ENCODE measurements at regions not wholly inside any gene's neighbourhood (a gene's known extent, or its start where the extent isn't known, plus 50 kb on each side); places are given as distances from the start of the nearest gene placed in this dataset.
"Not testable (repeated sequence)": the region's sequence is repeated elsewhere in the genome, so short reads cannot be mapped to it uniquely, and the experiment has no call there.

DNA sequence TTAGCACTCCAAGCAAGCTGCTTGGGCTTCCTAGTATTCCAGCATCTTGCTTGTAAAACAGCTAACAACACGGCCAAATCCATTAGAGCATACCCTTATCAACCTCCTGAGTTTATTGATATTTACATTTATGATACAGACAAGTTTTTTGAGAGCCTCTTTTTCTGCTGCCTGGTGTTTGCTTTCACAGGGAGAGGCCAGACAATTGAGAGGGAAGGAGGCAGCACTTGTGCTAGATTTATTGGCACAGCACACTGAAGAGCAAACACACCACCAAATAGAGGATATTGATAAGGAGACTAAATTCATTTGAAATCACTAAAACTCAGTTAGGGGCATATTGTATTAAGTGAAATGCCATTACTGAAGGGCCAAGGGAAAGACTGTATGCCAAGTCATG lies 1142.3 kb upstream of the FANCL start:
- intact Hi-C loops (cut with micrococcal nuclease) = no loop called here

DNA sequence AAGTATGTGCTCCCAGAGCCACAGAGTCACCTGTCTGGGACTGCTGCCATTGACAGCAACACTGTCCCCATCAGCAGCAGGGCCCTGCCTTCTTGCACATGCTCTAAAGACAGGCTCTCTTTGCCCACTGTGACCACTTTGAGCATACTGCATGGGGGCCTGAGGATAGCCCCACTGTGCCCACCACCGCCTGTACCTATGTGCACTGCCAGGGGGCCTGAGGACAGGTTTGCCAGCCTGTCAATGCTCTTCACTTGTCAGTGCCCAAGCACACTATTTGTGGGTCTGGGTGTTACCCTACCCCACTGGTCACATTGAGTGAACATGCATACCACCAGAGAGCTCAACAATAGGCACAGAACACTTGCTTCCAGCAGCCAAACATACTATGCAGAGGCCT lies 1137.0 kb upstream of the FANCL start:
- intact Hi-C loops (cut with micrococcal nuclease) = no loop called here

DNA sequence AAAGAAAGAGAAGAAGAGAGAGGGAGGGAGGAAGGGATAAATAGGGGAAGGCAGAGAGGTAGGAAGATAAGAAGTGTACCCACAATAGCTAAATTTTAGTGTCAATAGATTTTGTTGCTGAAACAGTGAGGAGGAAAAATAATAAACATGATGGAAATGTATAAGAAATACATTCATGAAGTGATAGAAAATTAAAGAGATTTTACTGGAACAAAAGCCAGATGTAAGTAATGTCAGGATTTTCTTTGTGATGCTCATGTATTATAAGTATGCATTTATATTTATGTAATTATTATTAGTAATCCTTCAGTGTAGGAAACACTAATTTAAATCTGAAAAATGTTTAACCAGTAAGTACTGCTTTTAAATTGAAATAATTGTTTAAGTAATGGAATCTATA lies 1125.2 kb upstream of the FANCL start:
- intact Hi-C loops (cut with micrococcal nuclease) = no loop called here

DNA sequence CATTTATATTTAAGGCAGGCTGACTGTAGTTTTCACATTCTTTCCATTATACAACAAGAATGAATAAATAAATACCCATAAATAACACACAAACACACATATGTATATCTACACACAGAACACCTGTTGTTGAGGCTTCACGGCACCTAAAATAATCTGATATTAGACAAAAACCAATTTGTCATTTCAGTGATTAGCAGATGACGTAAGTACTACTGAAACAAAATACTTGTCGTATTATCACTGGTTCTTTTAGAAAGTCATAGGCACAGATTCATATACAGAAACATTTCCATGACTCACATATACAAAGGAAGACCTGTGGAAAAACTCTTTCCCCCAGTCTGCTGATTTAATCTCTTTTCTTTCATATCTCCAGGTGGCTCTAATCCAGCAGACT lies 1113.4 kb upstream of the FANCL start:
- intact Hi-C loops (cut with micrococcal nuclease) = no loop called here

GRCh38 chr2:59353306-59353921 lies 1112.3 kb upstream of the FANCL start:
- intact Hi-C loops (cut with micrococcal nuclease) = no loop called here

DNA sequence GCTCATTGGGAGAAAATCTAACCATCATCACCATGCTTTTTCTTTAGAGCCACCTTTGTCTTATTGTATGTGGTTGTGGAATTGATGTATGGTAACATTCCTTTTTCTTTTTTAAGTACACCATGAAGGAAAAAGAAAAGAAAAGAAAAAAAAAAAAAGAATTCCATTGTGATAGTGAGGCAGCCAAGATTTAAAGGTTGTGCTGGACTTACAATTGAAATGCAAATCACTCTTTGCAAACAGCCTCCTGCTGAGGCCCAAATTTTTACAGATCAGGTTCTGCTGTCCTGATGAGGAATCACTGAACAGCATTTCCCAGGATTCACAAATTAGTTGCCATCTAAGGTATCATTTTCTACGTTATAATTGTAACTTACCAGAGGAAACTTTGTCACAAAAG lies 1101.0 kb upstream of the FANCL start:
- intact Hi-C loops (cut with micrococcal nuclease) = no loop called here

GRCh38 chr2:59339837-59340207 lies 1098.7 kb upstream of the FANCL start:
- intact Hi-C loops (cut with micrococcal nuclease) = no loop called here

- intact Hi-C loops (cut with micrococcal nuclease) = no loop called here
Observed at GRCh38 chr2:59339121-59339836, 1098.2 kb upstream of the FANCL start.

GRCh38 chr2:59333007-59333406 lies 1091.9 kb upstream of the FANCL start:
- intact Hi-C loops (cut with micrococcal nuclease) = no loop called here

GRCh38 chr2:59326581-59327365 lies 1085.6 kb upstream of the FANCL start:
- intact Hi-C loops (cut with micrococcal nuclease) = not testable (repeated sequence)

DNA sequence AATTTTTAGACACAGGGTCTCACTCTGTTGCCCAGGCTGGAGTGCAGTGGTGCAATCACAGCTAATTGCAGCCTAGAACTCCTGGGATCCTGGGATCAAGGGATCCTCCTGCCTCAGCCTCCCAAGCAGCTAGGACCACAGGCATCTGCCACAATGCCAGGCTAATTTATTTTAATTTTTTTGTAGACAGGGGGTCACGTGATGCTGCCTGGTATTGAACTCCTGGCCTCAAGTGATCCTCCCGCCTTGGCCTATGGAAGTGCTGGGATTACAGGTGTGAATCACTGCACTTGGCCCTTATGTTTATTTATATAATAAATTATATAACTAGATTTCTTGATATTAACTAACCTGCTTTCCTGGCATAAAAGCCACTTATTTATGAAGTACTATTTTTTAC lies 1081.7 kb upstream of the FANCL start:
- intact Hi-C loops (cut with micrococcal nuclease) = no loop called here

DNA sequence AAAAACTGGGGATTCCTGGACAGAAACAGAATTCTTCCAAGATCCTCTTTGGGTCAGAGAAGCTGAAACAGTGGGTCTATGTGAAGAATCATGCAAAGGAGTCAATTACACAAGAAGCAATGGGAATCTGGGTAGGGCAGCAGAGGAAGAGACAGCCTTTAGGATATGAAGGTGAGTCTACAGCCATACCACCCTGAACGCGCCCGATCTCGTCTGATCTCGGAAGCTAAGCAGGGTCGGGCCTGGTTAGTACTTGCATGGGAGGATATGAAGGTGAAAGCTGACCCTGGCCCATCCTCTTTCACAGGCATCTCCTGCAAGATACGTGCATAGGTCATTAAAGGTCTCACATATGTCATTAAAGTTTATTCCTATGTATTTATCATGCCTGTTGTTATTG lies 1080.9 kb upstream of the FANCL start:
- intact Hi-C loops (cut with micrococcal nuclease) = no loop called here

- intact Hi-C loops (cut with micrococcal nuclease) = no loop called here
Observed at GRCh38 chr2:59314031-59314766, 1073.1 kb upstream of the FANCL start.

GRCh38 chr2:59312967-59313940 lies 1072.1 kb upstream of the FANCL start:
- intact Hi-C loops (cut with micrococcal nuclease) = no loop called here

DNA sequence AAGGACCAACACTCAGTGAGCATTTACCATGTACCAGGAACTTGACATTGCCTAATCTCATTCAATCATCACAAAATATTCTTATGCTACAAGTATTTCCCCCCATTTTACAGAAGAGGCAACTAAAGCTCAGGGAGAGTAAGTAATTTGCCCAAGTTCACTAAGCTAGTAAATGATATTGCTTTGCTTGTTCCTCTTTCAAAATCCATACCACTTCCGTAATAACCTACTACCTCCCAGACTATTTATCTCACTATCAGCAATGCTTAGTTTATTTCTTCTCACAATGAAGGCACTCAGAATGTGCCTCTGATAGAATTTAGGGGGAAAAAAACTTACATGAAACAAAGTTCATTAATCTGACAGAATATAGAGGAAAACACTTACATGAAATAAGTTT lies 1070.9 kb upstream of the FANCL start:
- intact Hi-C loops (cut with micrococcal nuclease) = no loop called here

- intact Hi-C loops (cut with micrococcal nuclease) = no loop called here
Observed at GRCh38 chr2:59308108-59308507, 1067.0 kb upstream of the FANCL start.

DNA sequence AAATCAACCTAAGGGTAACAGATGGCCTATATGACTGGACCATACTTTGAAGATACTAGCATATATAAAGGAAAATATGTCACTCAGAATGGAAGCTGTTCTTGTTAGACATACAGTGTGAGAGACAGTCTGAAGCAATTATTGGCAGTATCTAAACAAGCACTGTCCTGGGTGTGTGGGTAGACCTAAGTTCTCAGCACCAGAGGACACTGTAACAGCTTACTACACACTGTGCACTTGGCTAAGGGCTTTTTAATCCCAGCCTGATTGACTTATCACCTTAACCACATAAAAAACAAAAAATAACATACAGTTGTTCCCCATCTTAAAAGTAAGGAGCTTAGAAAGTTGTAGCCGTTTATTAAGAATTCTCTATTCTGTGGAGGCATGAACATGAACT lies 1066.1 kb upstream of the FANCL start:
- intact Hi-C loops (cut with micrococcal nuclease) = no loop called here

- intact Hi-C loops (cut with micrococcal nuclease) = no loop called here
Observed at GRCh38 chr2:59303272-59303671, 1062.1 kb upstream of the FANCL start.

DNA sequence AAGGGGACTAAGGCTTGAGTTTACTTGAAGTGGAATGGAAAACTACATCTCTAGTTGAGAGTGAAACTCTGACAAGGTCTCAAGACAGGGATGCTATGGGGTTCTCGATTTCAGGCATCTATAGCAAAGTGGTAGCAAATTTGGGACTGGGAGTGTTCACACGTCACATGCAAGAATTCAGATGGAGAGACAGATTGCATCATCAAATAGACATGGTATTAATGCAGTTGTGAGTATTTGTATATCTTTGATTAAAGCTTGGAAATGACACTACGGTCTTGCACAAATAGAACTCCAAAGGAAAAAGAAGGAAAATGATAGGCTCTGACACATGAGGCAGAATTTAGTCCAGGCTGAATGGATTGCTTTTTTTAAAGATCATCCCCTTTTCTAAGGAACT lies 1061.6 kb upstream of the FANCL start:
- intact Hi-C loops (cut with micrococcal nuclease) = no loop called here
